Kasumi-1 (cell line): ENCODE measurements at regions not wholly inside any gene's neighbourhood (a gene's known extent, or its start where the extent isn't known, plus 50 kb on each side); places are given as distances from the start of the nearest gene placed in this dataset.
A peak's percentile ranks its signal among the peaks of the same experiment; 100 is the strongest.

Experiments
- DNase-seq, 2 experiments: peaks; one replicate each; lab custom pipeline; 2025; lab: John Stamatoyannopoulos, UW

DNA sequence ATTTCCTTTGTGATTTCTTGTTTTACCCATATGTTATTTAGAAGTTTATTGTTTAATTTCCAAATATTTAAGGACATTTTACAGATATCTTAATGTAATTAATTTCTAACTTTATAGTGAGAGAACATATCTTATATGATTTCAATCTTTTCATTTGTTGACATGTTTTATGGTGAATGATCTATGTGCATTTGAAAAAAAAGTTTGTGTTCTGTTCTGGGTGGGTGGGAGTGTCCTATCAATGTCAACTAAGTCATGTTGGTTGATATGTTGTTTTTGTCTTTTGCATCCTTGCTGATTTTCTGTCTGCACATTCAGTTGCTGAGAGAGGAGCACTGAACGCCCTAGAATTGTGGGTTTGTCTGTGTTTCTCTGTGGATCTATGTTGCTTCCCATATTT is 50.3 kb upstream of the CBFA2T3 start:
- no peak for DNase-seq

DNA sequence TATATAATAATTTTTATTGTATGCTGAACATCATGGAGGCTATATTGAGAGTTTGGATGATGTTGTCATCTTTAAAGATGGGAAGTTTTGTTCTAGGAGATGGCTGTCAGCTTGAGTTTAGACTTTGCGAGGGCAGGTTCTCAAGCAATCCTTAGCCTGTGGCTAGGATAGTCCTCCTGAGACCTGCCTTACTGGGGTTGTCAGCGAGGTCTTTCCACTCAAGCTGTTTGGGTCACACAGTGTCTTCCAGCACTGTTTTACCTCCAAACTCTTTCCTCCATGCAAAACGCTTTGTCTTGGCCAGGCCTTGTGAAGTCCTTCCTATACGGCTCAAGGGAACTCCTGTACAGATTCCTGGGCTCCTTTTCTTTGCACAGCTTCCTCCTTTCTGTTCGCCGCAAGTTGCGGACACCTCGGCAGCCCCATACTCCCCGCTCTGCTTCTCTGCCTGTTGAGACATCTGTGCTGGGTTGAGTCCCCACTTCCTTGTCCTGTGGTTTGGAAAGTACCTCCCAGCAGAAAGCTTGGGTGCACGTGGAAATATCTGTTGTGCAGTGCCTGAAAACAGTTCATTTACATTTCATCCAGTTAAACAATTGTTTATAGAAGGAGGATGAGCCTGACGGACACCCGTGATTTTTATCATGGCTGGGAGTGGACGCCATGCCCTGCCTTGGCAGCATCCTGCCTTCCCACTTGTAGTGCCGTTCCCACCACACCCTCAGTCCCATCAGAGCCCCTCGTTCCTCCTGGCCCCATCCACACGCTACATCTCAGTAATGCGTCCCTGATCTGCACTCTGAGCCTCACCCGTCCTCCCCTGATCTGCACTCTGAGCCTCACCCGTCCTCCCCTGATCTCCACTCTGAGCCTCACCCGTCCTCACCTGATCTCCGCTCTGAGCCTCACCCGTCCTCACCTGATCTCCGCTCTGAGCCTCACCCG is 55.0 kb upstream of the CBFA2T3 start:
- peak; percentile 99 for DNase-seq

DNA sequence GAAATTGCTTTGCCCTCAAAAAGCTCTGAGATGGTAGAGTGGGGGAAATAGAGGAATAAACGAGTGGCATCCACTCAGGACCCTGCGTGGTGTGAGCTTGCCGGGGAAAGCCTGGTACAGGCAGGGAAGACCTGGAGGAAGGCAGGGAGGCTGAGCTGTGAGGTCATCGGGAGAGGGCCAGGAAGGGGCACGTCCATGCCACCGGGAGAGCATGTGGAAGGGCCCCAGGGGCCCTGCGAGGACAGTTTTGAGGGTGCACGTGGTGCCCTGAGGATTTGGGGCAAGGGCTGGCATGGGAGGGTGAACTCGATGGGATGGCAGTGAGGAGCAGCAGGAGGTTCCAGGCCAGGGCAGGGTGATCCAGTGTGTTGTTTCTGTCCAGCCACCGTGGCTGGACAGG is 56.3 kb upstream of the CBFA2T3 start:
- DNase-seq, result no peak

DNA sequence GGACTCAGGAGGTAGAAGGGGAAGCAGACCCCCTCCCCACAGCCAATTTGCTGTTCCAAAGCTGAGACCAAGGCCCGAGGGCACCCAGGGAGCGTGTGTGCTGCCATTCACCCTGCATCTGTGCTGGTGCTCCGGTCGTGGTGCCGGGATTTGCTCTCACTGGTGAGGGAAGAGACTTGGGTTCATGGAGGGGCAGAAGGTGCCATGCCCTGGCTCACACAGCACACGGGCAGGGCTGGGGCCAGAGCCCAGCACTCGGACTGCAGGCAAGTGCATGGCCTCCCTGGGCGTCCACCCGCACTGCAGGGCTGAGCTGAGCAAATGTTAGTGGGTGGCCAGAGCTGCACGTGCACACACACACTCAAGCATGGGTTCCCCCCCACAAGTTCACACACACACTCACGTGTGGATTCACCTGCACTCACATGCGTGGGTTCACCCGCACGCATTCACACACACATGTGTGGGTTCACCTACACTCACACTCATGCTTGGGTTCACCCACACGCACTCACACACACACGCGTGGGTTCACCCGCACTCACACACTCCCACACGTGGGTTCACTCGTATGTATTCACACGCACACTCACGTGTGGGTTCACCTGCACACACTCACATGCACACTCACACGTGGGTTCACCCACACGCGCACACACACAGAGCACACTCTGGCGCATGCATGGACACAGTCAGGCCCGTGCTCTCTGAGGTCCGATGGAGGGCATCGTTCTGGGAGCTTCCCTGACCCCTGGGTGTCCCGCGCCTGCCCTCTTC is 57.0 kb upstream of the CBFA2T3 start:
- DNase-seq, result no peak

DNA sequence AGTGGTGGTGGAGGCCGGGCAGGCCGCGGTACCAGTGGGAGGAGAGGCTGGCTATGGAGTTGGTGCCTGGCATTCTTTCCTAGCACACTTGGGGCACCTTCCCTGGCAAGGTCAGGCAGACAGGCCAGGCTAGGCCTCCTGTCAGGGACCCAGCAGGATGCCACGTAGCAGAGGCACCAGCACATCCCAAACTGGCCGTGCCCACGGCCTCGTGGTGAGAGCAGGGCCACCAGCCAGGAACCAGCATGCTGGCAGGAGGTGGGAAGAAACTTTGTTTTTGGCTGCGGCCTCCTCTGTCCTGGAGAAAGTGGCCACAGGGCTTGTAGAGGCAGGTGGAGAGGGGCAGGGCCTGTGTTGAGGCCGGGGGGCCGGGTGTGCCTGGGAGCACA is 57.6 kb upstream of the CBFA2T3 start:
- no peak for DNase-seq

DNA sequence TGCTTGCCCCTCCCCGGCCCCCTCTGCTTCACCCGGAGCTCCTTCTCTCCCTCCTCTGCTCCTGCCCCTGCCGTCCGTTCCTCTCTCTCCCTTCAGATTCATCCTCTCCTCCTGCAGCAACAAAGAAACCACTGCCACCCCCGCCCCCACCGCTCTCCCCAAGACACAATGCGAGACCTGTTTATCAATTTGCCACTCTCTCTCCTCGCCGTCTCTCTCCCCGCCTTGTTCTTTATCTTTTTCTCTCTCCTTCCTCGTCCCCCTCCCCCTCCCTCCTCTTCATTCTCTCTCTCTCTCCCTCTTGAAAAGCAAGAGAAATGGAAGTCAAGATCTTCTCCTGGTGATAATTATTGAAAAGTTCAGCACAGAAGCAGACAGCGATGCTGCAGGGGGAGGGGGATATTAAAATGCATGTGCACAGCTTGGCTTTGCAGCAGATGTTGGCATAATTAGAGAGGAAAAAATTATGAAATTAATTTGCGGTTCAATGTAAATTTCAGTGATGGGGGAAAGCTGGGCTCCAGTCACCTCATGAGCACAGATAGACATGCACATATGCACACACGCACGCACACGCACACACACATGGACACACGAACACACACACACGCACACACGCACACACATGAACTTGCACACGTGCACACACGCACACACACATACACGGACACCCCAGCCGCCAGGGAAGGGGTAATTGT is 58.1 kb upstream of the CBFA2T3 start:
- DNase-seq, result no peak

DNA sequence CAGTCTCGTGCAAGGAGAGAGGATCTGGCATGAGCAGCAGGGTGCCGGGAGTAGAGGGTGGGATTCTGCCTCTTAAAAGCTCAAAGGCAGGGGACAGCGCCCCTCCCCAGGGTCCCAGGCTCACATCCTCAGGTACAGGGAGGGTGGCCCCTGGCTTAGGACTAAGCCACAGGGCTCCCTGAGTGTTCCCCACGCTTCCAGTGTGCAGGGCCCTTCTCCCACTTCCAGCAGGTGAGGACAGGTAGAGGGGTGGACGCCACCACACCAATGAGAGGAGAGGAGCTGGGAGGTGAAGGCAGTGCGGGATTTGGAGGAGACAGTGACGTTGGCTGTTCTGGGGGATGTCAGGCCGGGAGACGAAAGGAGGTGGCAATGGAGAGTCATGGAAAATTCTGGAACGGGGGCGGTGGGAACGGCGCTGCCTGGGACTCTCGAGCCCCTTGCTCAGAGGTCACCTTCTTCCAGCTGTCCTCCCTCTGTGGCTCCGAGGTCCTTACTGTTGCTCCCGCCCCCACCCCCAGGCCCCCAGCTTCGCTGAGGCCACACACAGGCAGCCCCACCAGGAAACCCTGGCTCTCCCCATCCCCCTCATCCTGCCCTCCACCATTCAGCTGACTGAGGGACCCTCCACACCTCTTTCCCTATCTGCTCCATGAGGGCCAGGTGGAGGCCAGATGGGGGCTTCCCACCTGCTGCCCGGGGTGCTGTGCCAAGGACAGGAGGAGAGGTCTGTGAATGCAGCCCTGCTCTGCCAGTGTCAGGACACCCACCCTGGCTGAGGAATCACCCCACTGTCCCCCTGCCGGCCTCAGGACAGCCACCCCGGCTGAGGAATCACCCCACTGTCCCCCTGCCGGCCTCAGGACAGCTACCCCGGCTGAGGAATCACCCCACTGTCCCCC is 57.7 kb upstream of the ACSF3 start:
- DNase-seq, result no peak

DNA sequence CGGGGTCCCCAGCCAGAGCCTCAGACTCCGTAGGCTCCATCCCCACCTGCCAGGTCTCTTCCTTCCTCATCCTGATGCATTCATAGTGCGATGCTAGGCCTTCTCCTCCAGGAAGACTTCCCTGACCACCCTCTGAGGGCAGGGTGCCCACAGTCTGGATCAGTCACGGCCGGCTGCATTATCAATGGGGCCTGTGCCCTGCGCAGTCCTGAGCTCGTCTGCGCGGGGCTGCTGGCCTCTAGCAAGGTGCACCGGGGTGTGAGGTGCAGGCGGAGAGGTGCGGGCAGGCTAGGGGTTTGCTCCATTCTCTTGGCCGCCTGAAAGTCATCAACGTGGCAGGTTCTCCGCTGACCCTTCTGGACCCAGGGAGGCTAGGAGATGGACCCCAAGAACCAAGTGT is 56.9 kb upstream of the ACSF3 start:
- DNase-seq, result no peak

DNA sequence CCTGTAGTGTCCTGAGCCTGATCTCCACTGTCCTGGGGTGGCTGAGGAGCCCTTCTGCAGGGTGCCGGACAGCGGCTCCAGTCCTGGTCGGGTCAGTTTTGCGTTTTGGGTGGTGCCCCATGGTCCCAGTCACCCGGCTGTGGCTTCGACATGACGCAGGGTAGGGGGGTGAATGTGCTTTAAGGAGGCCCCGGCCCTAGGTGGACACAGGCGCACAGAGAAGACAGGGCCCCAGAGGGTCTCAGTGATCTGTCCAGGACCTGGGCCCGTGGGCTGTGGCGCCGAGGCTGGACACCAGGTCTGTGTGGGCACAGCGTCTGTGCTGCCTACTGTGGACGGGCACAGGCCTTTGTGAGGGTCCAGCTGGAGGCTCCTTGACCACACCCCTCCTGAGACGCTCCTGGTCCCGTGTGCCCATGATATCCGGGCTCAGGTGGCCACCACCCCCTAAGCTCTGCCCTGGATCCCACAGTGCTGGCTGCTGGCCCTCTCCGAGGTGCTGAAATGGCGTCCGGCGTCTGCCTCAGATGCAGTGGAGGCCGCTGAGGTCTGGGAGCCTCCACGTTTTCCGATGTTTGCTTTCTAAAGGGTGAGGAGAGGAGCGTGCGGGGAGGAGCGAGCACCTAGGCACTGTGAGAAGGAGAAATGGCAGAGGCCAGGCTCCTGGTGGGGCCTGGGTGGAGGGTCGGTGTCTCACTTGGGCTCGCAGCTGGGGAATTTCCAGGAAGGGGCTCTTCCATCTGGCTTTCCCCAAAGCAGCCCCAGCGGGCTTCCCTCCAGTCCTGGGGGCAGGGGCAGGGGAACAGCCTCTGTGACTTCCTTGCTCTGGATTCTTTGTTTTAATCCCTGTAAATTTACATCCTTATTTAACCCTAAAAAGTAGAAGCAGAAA is 56.1 kb upstream of the ACSF3 start:
- DNase-seq, result peak; percentile 9 to 47

DNA sequence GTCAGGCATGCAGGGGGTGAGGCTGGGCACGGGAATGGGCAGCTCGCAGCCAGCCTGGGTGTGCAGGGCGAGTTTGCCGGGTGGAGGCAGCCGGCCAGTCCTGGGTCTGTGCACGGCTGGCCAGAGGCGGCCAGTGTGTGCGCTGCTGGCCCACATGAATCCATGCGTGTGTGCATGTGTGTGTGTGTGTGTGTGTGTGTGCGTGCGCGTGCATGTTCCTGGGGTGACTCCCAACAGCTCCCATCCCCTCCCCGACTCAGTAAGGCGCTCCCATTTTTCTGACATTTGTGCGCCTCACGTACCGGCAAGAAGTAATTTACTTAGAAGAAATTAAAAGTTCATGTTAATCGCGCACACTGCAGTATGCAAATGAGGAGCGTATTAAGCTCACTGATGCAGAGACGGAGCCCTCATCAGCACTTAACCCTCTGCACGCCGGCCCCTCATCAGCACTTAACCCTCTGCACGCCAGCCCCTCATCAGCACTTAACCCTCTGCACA is 55.4 kb upstream of the ACSF3 start:
- DNase-seq, result no peak

DNA sequence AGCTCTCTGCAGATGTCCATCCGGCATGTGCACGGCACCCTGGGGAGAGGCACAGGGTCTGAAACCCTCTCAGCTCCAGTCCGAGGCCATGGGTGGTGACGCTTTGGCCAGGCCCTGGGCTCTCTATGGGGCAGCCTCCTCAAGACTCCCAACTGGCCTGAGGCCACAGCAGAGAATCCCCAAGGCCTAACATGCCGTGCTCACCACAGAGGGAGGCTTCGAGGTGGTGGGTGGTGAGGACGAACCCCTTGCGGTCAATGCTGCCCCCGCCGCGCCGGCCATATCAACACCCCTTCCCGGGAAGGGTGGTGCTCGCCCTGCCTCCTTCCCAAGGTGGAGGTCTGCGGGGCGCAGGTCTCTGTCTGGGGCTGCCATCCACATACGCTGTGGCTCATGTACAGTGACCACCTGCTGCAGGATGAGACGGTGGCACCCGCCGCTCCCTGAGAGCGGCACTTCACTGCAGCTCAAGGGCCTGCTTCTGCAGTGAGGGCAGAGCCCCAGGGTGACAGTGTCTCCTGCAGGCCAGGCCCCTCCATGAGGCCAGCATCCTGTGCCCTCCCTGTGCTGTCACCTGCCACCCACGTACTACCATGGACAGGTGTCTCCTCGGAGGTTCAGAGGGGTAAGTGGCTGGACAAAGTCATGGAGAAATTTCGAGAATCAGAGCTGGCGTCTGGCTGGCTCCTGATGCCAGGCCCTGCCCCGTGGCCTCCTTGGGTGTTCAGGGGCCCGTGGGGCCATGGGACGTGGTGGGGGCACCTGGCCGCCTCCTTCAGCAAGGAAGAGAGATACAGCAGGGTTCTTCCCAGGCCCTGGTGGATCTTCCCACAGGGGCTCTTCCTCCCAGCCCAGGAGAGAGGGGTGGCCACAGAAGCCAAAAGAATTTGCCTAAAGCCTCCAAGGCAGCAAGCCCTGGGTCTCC is 54.6 kb upstream of the ACSF3 start:
- DNase-seq, result no peak

DNA sequence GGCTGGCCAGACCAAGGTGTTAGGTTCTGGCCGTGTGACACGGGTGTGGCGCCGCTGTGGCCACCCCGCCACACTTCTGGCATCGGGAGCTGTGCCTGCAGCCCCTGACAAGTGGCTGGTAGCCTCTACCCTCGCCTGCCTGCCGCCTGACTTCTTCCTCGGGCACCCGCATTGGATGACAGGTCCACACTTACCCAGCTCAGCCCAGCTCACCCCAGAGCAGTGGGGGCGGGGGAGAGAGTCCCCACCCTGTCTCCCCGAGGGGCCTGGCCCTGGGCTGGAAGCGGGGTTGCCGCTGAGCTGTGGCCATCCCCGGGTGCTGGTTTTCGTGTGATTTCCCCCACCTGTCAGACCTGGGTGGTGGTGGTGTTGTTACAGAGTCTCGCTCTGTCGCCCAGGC is 53.9 kb upstream of the ACSF3 start:
- DNase-seq, result no peak

DNA sequence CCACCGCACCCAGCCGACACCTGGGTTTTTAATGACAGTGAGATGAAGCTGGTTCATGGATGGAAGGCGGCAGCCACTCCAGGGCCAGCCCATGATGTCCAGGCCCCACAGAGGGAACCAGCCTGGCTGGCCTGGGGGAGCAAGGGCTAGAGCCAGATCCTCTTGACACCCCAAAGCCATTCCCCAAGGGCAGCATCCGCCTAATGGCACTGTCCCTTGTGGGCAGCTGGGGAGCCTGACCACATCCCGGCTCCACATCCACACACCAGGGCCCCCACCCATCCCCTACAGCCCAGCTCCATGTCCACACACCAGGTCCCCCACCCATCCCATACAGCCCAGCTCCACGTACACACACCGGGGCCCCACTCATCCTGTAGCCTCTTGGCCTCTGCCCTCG is 53.3 kb upstream of the ACSF3 start:
- no peak for DNase-seq

DNA sequence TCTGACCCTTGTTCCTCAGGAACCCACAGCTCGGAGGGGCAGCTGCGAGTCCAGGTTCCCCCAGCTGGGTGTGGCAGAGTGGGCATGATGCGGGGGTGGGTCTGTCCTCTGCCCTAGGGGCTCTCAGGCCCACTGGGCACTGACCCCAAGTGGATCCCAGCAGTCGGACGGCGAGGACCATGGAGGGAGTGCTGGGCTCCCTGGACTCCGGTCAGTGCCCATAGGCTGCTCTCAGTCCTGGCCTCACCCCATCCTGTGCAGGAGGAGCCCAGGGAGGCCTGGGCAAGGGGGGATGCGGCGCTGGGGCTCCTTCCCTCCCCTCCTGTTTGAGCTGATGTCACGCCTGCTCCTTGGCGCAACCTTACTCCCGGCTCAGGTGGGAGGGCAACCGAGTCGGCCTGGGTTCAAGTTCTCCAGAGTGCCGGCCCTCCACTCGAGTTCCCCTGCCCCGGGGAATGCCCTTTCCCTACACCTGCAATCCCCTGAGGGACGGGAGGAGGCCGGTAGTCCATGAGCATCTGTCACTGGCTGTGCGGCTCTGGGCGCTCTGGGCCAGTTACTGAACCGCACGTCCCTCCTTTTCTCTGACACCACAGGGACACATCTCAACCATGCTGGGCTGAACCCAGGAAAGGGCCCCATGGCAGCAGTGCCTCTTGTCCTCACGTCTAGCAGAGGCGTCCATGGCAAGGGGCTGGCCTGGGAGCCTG is 52.6 kb upstream of the ACSF3 start:
- DNase-seq, result no peak

DNA sequence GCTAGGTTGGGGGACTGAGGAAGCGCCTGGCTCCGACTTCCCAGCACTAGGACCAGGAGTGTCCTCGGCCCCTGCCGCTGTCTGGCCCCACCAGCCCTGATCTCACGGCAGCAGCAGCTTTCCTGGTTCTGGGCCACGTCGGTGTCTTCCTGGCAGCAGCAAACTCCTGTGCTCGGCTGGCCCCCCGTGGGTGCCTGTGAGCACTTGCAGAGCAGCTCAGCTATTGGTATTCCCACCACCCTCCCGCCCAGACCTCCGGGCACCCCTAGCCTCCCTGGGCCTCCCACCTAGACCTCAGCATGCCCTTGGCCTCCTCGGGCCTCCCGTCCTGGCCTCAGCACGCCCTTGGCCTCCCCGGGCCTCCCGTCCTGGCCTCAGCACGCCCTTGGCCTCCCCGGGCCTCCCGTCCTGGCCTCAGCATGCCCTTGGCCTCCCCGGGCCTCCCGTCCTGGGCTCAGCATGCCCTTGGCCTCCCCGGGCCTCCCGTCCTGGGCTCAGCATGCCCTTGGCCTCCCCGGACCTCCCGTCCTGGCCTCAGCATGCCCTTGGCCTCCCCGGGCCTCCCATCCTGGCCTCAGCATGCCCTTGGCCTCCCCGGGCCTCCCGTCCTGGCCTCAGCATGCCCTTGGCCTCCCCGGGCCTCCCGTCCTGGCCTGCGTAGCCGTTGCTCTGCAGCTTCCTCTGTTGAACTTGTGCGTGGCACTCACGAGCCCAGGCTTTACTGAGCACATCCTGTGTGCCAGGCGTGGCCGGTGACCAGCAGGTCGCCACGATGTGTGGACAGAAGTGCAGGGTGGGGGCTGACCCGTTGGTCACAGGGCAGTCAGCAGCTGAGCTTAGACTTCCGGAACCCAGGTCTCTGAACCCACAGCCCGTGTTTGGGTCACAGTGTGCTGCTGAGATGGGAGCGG is 51.8 kb upstream of the ACSF3 start:
- DNase-seq, result no peak

DNA sequence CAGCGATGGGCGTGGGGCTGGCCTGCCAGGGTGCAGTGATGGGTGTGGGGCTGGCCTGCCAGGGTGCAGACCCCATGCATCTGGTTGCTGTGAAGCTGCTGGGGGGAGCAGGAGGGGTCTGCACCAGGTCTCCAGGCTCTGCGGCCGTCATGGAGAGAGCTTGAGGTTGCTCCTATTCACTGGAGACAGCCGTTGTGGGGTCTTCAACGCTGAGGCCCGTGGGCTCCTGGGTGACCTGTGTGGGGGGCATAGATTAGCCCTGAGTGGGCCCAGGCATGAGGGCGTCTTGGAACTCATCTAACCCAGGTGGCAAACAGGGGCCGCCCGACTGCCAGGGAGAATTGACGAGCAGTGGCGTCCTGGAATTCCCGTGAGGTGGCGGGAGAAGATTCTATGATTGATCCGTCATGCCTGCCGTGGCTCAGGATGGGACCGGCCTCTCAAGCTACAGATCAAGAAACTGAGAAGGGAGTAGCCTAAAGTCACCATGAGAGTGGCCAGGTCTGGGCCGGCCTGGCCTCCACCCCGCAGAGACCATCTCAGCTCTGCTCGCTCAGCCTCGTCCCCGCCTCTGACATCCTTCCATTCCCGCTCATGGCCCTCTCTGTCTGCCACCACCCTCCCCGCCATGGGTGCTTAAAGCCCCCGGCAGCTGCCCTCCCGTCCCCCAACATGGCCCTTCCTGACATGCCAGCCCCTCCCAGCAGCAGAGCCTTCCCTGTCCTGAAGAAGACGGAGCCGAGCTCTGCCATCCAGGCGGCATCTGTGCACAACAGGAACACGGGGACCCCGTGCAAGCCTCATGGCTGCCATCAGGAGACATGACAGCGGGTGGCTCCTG is 50.7 kb upstream of the ACSF3 start:
- no peak for DNase-seq
